NT2/D1 (cell line): ENCODE measurements at regions not wholly inside any gene's neighbourhood (a gene's known extent, or its start where the extent isn't known, plus 50 kb on each side); places are given as distances from the start of the nearest gene placed in this dataset.

Source experiments
- YY1 ChIP-seq: IDR thresholded peaks from 2 replicates; pipeline ENCODE4 v1.6.1; 2011; ENCODE audit not compliant: insufficient read length, insufficient read depth
- ZNF274 ChIP-seq: IDR thresholded peaks from 2 replicates; pipeline ENCODE4 v1.6.1; 2011; ENCODE audit warnings: mild to moderate bottlenecking, low read depth, low read length

DNA sequence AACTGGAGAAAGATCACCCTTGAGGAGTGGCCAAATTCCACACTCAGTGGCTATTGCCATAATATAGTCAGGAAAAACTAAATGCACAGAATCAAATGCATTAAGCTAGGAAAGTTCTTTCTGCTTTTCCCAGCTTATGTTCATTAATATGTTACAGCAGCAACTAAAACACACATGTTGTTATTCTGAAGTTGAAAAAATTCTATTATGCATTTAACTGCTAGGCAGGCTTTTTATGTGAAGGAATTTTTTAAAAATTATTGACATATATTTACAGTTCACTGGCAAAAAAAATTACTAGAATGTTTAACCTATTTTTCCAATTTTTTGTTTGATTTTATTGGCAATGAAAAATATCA, 135.2 kb upstream of the IL12A start:
- TF ChIP-seq YY1 (no peak), ZNF274 (no peak)
